ENCODE measurements at regions not wholly inside any gene's neighbourhood (a gene's known extent, or its start where the extent isn't known, plus 50 kb on each side); places are given as distances from the start of the nearest gene placed in this dataset.
A peak's percentile ranks its signal among the peaks of the same experiment; 100 is the strongest.

DNA sequence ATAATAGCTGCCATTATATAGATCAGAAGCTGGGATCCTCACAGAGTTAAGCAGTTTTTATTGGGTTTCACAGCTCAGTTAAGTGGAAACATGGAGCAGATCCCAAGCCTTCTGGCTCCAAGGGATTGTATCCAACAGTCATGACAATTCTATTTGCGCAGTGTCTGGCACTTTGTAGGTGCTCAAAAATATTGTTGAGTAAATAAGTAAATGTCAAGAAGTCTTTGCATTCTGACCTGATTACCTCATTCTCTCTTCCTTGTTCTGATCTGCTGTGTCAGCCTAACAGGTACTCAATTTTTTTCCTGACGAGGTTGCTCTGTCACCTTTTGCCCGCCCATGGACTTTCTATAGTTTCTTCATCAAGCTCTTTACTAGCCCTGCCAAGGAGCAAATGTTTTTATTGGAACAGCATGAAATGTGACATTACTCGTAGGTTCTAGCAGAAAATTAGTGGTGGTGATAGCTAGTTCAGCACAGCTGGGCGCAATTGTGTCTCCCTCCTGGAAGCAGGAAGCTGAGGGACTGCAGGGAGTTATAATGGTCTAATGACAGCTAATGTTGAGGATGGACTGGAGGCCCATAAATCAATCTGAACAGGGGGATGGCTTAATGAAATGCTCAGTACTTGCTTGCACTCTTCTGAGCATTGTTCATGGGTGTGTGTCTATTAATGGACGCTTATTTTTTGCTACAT lies 680.2 kb downstream of the CCSER2 start:
- DNase-seq (ENCODE audit: low read depth), result peak; percentile 21

DNA sequence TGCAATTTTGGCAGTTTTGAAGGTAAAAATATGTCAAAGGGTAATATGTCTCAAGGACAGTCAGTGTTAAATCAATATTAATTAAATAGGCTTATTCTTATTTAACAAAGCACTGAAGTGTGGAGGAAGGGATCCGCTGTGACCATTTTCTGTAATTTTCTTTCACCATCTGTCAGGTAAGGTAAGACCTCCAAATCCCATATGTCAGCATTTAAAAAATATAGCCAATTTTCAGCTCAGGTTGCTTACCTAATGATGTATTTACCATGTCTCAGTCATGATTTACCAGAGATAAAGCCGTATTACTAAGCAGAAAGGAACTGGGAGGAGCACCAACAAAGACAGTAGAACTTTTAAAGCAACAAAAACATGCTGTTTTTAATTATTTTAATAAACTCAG lies 683.9 kb downstream of the CCSER2 start:
- DNase-seq (ENCODE audit: low read depth), result peak; percentile 3

- DNase-seq (ENCODE audit: low read depth), result no peak
These were observed 698.6 kb downstream of the CCSER2 start for GRCh38 chr10:85026878-85027467.

DNA sequence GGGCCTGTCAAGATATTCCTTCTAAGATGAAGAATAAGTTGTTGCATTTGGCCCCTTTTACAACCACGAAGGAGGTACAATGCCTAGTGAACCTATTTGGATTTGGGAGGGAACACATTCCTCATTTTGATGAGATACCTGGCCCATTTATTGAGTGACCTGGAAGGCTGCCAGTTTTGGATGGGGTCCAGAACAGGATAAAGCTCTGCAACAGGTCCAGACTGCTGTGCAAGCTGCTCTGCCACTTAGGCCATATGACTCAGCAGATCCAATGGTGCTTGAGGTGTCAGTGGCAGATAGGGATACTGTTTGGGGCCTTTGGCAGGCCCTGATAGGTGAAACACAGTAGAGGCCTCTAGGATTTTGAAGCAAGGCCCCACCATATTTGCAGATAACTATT lies 704.6 kb downstream of the CCSER2 start:
- DNase-seq (ENCODE audit: low read depth), result no peak

DNA sequence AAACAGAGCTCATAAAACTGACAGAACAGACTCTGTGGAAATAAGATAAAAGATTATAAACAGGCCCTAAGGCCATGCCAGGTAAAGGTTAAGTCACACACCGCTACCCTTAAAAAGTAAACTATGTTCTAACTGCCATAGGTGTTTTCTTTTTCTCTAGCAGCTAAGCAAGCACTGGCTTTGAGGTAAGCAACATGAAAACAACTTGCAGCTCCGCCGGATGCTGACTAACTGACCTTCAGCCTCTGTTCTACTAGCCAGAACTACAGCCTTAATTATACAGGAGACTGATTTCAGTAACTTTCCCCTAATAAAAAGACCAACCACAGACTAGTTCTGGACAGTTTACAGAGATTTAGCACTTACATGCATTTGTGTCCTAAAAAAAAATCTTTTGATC lies 708.3 kb downstream of the CCSER2 start:
- DNase-seq (ENCODE audit: low read depth), result peak; percentile 86

DNA sequence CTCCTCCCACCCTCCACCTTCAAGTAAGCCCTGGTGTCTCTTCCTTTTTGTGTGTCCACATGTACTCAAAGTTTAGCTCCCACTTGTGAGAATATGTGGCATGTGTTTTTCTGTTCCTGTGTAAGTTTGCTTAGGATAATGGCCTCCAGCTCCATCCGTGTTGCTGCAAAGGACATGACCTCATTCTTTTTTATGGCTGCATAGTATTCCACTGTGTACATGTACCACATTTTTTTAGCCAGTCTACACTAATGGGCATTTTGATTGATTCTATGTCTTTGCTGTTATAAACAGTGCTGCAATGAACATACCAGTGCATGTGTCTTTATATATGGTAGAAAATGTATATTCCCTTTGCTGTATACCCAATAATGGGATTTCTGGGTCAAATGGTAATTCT lies 710.9 kb downstream of the CCSER2 start:
- DNase-seq (ENCODE audit: low read depth), result no peak

GRCh38 chr10:85043207-85043606 lies 714.8 kb downstream of the CCSER2 start:
- DNase-seq (ENCODE audit: low read depth), result no peak

GRCh38 chr10:85045046-85045445 lies 716.7 kb downstream of the CCSER2 start:
- DNase-seq (ENCODE audit: low read depth), result no peak

- DNase-seq (ENCODE audit: low read depth), result peak; percentile 18
These were observed 718.9 kb downstream of the CCSER2 start for GRCh38 chr10:85047170-85047834.

DNA sequence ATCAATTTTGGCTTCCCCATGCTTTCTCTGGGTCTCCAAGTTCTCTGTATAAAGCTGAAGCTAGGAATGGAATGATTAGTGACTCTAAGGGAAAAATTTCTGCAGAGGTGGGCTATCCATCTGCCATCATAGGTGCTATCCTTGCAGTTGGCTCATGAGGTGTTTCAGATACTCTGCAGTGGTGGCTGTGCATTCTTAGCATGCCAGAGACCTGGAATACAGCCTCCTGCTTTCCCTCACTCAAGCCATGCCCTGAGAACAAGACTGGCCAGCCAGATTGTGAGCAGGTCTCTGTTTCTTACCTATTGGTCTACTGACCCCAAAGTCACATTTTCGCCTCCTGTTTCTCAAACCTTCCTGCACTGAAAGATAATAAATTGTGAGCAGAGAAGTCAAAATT lies 719.6 kb downstream of the CCSER2 start:
- no peak for DNase-seq (ENCODE audit: low read depth)

- peak; percentile 21 for DNase-seq (ENCODE audit: low read depth)
These were observed 720.3 kb downstream of the CCSER2 start for GRCh38 chr10:85048644-85049043.

DNA sequence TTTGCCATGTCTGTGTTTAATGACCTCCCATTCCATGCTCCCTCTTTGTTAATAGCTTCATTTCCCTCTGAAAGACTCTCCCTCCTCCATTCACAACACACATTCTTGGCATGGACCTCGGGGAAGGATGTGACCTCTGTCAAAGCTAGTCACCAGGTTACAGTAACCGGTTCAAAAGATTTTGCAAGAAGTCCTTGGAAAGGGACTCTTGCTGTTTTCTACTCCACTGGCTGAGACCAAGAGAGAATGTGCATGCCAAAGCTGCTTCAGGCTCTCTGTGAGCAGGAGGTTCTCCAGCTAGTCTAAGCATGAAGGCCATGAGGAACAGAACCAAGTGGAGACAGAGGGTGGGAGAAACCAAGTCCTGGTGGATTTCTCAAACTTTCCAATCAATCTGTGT lies 732.6 kb downstream of the CCSER2 start:
- peak; percentile 15 for DNase-seq (ENCODE audit: low read depth)

- no peak for DNase-seq (ENCODE audit: low read depth)
These were observed 733.0 kb downstream of the CCSER2 start for GRCh38 chr10:85061401-85061800.

- DNase-seq (ENCODE audit: low read depth), result no peak
These were observed 739.6 kb downstream of the CCSER2 start for GRCh38 chr10:85067955-85068354.

GRCh38 chr10:85080934-85081333 lies 752.5 kb downstream of the CCSER2 start:
- no peak for DNase-seq (ENCODE audit: low read depth)

DNA sequence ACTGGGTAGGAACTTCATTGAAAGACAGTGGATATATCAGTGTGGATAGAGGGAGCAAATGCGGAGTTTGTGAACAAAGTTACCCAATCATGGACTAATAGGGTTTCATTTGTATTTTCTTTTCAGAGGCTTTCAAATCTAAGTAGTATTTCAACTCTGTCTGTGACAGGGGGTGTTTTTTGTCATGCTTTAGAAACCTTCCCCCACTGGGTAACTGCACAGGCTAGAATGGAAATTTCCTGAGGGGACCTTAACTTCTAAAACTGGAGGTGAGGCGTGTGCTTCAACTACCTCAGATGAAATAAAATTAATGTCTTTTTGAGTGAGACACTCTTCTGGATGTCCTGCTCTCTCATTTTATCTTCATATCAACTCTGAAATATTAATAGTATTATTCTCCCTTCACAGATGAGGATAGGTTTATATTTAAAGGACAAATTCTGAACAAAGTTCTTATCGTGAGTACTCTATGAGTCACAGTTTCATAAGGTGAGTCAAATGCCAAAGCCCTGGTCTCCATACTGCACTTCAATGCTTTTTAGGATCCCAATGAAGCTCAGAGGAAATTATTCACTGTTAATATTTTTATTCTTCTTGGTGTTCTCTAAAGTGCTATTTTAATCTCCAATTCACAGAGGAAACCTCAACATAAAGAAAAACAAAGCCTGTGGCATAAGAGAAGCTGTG lies 770.6 kb downstream of the CCSER2 start:
- DNase-seq (ENCODE audit: low read depth), result peak; percentile 64

DNA sequence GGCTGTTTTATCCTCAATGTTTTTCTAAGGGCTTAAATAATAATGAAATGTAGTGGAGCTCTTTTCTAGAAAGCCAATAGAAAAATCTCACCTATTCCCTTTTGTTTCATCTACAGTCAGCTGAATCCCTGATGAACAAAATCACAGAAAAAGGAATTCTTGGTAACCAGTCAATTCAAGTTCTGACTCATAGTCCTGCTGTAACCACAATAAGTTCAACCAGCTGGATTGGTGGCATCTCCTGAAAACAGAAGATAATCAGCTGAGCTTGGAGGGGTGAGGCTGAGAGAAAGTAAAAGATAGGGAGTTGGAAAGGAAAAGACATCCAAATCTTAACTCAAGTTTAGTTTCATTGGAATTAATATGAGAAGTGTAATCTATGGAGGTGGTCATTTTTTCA lies 772.1 kb downstream of the CCSER2 start:
- peak; percentile 68 for DNase-seq (ENCODE audit: low read depth)

DNA sequence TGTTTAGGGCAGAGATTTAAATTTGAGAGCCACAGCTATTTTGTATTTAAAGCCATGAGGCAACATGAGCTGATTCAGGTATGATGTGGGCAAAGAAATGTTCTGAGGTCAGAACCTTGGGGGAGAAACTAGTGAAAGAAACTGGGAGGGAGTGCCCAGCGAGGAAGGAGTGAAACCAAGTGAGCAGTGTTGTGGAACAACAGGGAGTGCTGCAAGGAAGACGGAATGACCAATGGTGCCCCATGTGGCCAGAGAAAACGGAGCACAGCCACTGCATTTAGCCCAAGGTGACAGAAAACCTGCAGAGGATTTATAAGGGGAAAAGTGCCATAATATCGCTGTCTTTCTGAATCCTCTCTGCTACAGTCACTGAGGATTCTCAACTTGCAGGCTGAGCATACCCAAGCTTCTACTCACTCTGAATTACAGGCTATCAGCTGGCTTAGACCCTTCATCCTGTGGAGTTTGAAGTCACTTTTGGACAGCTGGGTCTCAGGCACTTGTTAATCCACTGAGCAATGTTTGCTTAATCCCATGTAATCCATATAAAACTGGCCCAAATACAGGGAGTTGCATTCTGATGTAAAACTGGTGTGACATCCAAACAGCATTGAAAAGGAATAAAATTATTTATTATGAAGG lies 777.3 kb downstream of the CCSER2 start:
- peak; percentile 80 for DNase-seq (ENCODE audit: low read depth)

GRCh38 chr10:85111271-85111670 lies 782.9 kb downstream of the CCSER2 start:
- no peak for DNase-seq (ENCODE audit: low read depth)

DNA sequence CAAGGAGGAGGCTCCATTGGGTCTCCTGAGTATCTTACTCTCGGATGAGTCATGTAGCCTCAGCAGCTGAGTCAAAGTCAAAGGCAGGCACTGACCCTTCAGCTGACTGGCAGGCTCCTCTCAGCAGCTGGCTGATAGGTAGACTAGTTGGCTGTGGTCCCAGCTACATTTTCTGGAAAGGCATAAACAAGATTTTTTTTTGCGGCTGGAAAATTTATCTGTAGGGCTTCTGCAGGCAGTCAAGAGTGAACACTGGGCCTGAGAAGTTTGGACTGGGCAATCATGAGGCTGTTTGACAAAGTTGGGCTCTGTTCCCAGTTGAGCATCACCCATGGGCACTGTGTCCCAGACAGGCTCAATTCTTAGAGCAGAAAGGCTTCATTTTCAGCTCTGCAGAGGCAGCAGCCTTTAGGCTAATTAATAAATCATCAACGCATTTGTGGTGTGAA lies 796.2 kb downstream of the CCSER2 start:
- DNase-seq (ENCODE audit: low read depth), result peak; percentile 40

- DNase-seq (ENCODE audit: low read depth), result no peak
These were observed 808.9 kb downstream of the CCSER2 start for GRCh38 chr10:85137253-85137652.

GRCh38 chr10:85138046-85138445 lies 809.7 kb downstream of the CCSER2 start:
- no peak for DNase-seq (ENCODE audit: low read depth)
